Stomach smooth muscle (tissue), 2 donors: ENCODE measurements at regions not wholly inside any gene's neighbourhood (a gene's known extent, or its start where the extent isn't known, plus 50 kb on each side); places are given as distances from the start of the nearest gene placed in this dataset.

ENCODE experiments used
- H3K27ac ChIP-seq: one replicate; pipeline ENCODE4 v1.7.0; 2013; ENCODE audit warnings: mild to moderate bottlenecking, low read length, inconsistent platforms
- H3K27me3 ChIP-seq, 2 donors: one replicate each; pipeline ENCODE4 v1.7.0; 2013; ENCODE audit warnings: low read length in 2 of 2; ENCODE audit not compliant: insufficient read depth in 2 of 2, control insufficient read depth in 1 of 2
- H3K36me3 ChIP-seq, 2 donors: one replicate each; pipeline ENCODE4 v1.7.0; 2013; ENCODE audit warnings: low read length in 2 of 2; ENCODE audit not compliant: control insufficient read depth in 2 of 2, insufficient read depth in 2 of 2
- H3K4me1 ChIP-seq: one replicate; pipeline ENCODE4 v1.7.0; 2013; ENCODE audit warnings: low read length; ENCODE audit not compliant: control insufficient read depth, insufficient read depth
- H3K4me3 ChIP-seq, 2 donors: one replicate each; pipeline ENCODE4 v1.7.0; 2013; ENCODE audit warnings: low read length in 2 of 2
- H3K9ac ChIP-seq, 2 donors: one replicate each; pipeline ENCODE4 v1.7.0; 2013; ENCODE audit warnings: low read length in 2 of 2, mild to moderate bottlenecking in 1 of 2
- H3K9me3 ChIP-seq, 2 donors: one replicate each; pipeline ENCODE4 v1.7.0; 2013; ENCODE audit warnings: low read length in 2 of 2; ENCODE audit not compliant: control insufficient read depth in 2 of 2
- donor health status: healthy.
- donor health status: Pancreatic carcinoma.

DNA sequence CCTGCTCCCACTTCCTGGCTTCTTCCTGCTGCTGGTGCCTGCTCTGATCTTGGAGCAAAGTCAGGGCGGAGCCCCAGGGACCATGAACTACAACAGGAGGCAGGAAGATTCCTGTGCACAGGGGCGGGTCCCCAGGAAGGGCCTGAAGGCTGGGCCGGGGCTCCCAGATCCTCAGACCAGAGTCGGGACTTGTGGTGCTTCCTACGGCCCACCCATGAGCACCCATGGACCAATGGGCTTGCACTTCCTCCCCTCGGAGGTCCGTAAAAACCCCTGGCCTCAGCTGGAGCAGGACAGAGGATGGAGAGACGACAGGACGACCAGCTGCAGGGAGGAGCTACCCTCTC is 1287.1 kb downstream of the TMEM121 start:
- no peak overlapping the region for H3K27ac ChIP-seq
- H3K4me3 ChIP-seq: no peak overlapping the region
- no peaks in the 10 kb centered on the region for H3K36me3 ChIP-seq
- H3K4me1 ChIP-seq: no peaks in the 10 kb centered on the region
- no peak overlapping the region for H3K9ac ChIP-seq
- H3K27me3 ChIP-seq: no peaks in the 10 kb centered on the region
- no peaks in the 10 kb centered on the region for H3K9me3 ChIP-seq

DNA sequence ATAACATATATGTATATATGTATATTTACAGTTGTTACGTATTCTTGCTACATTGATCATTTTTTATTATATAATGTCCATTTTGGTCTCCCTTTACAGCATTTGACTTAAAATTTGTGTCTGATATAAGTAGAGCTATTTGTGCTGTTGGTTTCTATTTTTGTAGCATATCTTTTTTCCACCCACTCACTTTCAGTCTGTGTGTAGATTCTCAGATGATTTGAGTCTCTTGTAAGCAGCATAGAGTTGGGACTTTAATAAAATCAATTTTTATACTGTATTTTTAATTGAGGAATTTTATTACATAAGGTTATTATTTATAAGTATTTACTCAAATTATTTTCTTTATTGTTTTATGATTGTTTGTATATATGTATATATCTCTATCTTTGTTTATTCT is 1293.7 kb downstream of the TMEM121 start:
- H3K9me3 ChIP-seq: no peaks in the 10 kb centered on the region
- H3K36me3 ChIP-seq: no peaks in the 10 kb centered on the region
- no peak overlapping the region for H3K27ac ChIP-seq
- no peak overlapping the region for H3K4me3 ChIP-seq
- H3K9ac ChIP-seq: no peak overlapping the region
- peaks cover 0 to 2% of the 10 kb centered on the region in 2 donors for H3K27me3 ChIP-seq
- no peaks in the 10 kb centered on the region for H3K4me1 ChIP-seq

DNA sequence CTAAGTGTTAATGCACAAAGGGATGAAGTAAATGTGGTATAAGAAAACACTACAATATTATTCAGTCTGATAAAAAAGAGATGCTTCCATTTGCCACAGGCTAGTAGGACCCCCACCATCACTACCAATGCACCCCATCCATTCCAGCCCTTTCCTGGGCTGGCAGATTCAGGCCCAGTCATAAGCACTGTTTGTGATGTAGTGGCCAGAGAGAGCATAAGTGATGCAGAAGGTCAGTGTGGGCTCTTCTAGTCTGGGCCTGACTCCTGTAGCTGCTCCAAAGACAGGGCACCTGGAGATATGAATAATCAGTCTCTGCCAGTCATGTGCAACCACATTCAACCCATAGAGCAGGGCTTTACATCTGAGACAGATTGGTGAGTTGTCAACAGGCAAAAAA is 1294.7 kb downstream of the TMEM121 start:
- H3K9ac ChIP-seq: no peak overlapping the region
- H3K9me3 ChIP-seq: no peaks in the 10 kb centered on the region
- no peak overlapping the region for H3K4me3 ChIP-seq
- peaks cover 0 to 2% of the 10 kb centered on the region in 2 donors for H3K27me3 ChIP-seq
- no peaks in the 10 kb centered on the region for H3K4me1 ChIP-seq
- H3K36me3 ChIP-seq: no peaks in the 10 kb centered on the region
- H3K27ac ChIP-seq: no peak overlapping the region

DNA sequence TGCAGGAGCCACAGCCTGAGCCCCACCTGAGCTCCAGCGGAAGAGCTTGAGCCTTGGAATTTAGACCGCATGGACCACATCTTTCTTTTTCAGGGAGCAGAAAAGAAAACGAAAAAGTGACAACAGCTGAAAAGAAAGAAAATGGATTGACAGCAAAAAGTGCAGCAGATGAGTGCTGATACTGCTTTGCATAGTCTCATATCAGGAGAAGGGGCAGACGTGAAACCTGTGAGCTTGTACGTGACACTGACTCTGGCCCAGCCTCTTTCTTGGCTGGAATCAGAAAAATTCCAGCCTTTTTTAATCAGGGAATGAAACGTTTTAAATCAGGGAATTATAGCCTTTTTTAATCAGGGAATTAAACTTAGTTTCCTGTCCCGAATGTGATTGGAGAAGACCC is 1296.5 kb downstream of the TMEM121 start:
- Histone ChIP-seq H3K4me1 (no peaks in the 10 kb centered on the region), H3K27me3 (peaks cover 2% of the 10 kb centered on the region in 2 donors), H3K9me3 (no peaks in the 10 kb centered on the region), H3K9ac (no peak overlapping the region), H3K27ac (no peak overlapping the region), H3K36me3 (no peaks in the 10 kb centered on the region), H3K4me3 (no peak overlapping the region)

DNA sequence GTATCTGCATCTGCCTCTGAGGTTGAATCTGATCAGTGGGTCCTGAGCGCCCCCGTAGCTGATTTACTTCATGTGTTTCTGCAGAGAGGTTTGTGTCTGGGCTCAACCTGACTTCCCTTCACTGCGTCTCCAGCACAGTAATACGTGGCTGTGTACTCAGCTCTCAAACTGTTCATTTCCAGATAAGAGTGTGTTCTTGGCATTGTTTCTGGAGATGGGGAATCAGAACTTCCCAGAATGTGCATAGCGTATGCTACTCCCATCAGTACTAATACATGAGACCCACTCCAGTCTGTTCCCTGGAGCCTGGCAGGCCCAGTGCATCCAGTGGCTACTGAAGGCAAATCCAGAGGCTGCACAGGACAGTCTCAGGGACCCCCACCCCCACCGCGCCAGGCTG is 1297.2 kb downstream of the TMEM121 start:
- no peaks in the 10 kb centered on the region for H3K9me3 ChIP-seq
- no peak overlapping the region for H3K4me3 ChIP-seq
- no peaks in the 10 kb centered on the region for H3K36me3 ChIP-seq
- no peaks in the 10 kb centered on the region for H3K4me1 ChIP-seq
- H3K9ac ChIP-seq: no peak overlapping the region
- peaks cover 2% of the 10 kb centered on the region in 2 donors for H3K27me3 ChIP-seq
- no peak overlapping the region for H3K27ac ChIP-seq

DNA sequence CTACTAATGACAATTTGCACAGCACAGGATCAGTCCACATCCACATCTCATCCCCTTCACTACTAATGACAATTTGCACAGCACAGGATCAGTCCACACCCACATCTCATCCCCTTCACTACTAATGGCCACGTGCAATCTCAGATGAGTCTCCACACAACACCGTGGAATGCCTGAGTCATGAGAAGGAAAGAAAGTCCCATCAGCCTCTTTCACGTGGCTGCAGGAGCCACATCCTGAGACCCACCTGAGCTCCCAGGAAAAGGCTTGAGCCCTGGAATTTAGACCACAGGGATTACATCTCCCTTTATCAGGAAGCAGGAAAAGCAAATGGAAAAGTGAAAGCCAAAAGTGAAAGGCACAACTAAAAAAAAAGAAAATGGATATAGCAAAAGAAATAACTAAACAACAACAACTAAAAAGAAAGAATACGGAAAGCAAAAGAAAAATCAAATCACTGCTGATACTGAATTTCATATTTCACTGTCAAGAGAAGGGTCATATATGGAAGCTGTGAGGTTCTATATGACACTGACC is 1300.5 kb downstream of the TMEM121 start:
- Histone ChIP-seq H3K4me1 (no peaks in the 10 kb centered on the region), H3K4me3 (no peak overlapping the region), H3K9me3 (no peaks in the 10 kb centered on the region), H3K27ac (no peak overlapping the region), H3K9ac (no peak overlapping the region), H3K27me3 (peaks cover 2% of the 10 kb centered on the region in 2 donors), H3K36me3 (no peaks in the 10 kb centered on the region)

DNA sequence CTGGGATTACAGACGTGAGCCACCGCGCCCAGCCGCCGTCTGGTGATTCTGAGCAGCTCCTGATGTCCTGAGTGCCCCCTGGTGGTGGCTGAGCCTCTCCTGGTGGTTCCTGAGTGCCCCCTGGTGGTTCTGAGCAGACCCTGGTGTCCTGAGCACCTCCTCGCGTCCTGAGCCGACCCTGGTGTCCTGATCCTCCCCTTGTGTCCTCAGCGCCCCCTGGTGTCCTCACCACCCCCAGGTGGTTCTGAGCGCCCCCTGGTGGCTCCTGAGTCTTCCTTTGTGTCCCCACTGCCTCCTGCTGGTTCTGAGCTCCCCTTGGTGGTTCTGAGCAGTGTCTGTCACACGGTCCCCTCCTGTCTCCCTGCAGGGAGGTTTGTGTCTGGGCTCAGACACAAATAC is 1304.9 kb downstream of the TMEM121 start:
- H3K4me1 ChIP-seq: no peaks in the 10 kb centered on the region
- no peaks in the 10 kb centered on the region for H3K9me3 ChIP-seq
- no peak overlapping the region for H3K27ac ChIP-seq
- no peak overlapping the region for H3K4me3 ChIP-seq
- peaks cover 2 to 3% of the 10 kb centered on the region in 2 donors for H3K27me3 ChIP-seq
- H3K36me3 ChIP-seq: no peaks in the 10 kb centered on the region
- H3K9ac ChIP-seq: no peak overlapping the region

DNA sequence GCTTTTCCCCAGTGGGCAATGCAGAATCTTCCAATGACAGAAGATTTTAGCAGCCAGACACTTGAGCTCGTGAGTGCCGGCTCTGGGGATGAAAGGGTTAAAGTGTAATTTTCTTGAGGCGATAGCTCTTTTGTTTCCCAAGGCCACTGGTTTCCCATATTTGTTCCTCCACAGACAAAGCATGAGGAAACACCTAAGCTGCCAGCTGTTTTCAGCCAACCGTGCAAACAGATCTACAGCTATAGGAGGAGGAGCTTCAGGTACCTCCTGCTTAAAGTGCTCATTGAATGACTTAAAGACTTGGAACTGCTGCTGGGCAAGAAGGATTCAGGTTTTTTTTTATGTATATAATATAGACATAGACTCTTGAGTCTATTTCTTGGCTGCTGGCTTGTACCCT is 1311.5 kb downstream of the TMEM121 start:
- no peak overlapping the region for H3K9ac ChIP-seq
- H3K27me3 ChIP-seq: peaks cover 4 to 6% of the 10 kb centered on the region in 2 donors
- no peak overlapping the region for H3K27ac ChIP-seq
- H3K36me3 ChIP-seq: no peaks in the 10 kb centered on the region
- no peak overlapping the region for H3K4me3 ChIP-seq
- H3K4me1 ChIP-seq: no peaks in the 10 kb centered on the region
- H3K9me3 ChIP-seq: no peaks in the 10 kb centered on the region

DNA sequence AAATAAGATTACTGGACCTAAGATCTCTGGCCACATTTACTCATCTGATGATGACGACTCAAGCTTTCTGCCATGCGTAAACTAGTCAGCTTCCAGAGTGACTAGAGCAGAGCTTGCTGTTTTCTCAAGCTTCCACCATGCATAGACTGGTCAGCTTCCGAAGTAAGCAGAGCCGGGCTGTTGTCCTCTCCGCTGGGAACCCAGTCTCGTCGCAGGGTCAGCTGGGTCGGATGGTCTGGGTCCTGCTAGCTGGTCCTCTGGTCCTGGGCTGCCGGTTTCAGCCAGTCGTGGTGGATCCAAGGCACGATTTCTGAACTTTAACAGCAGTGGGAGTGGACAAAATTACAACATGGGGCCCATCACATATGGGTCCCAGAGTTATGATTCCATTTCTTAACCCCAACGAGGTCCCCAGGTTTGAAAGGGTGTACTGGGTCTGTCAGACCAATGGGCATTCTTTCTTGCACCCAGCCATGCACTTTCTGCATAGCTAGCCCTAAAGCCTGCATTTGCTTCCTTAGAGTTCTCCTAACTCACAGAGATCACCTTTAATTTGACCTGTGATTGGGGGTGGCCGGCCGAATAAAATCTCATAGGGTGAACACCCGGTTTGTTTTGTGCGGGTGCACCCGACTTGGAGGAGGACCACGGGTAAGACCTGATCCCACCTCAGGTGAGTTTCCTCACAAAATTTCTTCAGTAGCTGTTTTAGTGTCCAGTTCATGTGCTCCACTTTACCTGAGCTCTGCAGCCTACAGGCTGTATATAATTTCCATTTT is 1312.8 kb downstream of the TMEM121 start:
- peaks cover 4 to 6% of the 10 kb centered on the region in 2 donors for H3K27me3 ChIP-seq
- no peaks in the 10 kb centered on the region for H3K9me3 ChIP-seq
- no peak overlapping the region for H3K9ac ChIP-seq

DNA sequence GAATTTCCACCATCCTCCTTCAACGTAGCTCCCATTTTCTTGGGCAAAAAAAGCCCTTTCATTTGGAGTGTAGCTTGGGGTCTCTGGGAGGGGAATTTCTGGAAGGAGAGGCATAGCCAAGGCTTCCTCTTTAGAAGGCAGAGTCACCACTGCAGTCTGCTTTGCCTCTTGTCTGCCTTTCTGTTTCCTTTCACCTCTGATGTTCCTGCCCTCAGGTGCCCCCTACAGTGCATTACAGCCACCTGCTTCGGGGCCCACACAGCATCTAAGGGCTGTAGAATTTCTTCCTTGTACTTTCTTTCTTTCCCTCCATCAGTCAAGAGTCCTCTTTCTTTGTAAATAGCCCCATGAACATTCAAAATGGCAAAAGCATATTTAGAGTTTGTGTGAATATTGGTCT is 1313.9 kb downstream of the TMEM121 start:
- no peak overlapping the region for H3K9ac ChIP-seq

More for the DNA sequence above, 1312.8 kb downstream of the TMEM121 start:
- H3K36me3 ChIP-seq: no peaks in the 10 kb centered on the region
- peaks cover 3% of the 10 kb centered on the region for H3K4me1 ChIP-seq
- H3K27ac ChIP-seq: no peak overlapping the region
- no peak overlapping the region for H3K4me3 ChIP-seq

DNA sequence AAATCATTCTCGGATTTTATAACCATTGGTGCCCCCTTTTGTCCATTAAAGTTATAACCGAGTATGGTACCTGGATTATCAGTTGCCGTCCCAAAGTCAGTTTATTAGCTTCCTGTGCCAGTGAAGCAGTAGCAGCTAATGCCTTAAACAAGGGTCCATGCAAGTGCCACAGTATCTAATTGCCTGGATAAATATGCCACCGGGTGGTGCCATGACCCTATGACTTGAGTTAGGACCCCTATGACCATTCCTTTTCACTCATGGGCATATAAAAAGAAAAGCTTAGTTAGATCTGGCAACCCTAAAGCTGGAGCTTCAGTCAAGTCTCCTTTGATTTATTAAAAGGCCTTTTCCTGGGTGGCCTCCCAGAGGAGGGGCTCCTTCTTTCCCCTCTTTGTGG is 1314.6 kb downstream of the TMEM121 start:
- Histone ChIP-seq H3K9me3 (no peaks in the 10 kb centered on the region), H3K27me3 (peaks cover 4 to 6% of the 10 kb centered on the region in 2 donors), H3K4me1 (peaks cover 3% of the 10 kb centered on the region)

More for the DNA sequence above, 1313.9 kb downstream of the TMEM121 start:
- peaks cover 3% of the 10 kb centered on the region for H3K4me1 ChIP-seq
- no peaks in the 10 kb centered on the region for H3K9me3 ChIP-seq
- H3K27me3 ChIP-seq: peaks cover 4 to 6% of the 10 kb centered on the region in 2 donors
- H3K36me3 ChIP-seq: no peaks in the 10 kb centered on the region
- no peak overlapping the region for H3K27ac ChIP-seq
- no peak overlapping the region for H3K4me3 ChIP-seq

More for the DNA sequence above, 1314.6 kb downstream of the TMEM121 start:
- H3K36me3 ChIP-seq: no peaks in the 10 kb centered on the region
- H3K27ac ChIP-seq: no peak overlapping the region
- H3K9ac ChIP-seq: no peak overlapping the region
- no peak overlapping the region for H3K4me3 ChIP-seq
